NOMO-1 (cell line): ENCODE measurements at regions not wholly inside any gene's neighbourhood (a gene's known extent, or its start where the extent isn't known, plus 50 kb on each side); places are given as distances from the start of the nearest gene placed in this dataset.

Experiments used
- DNase-seq, 2 experiments: peaks; one replicate each; lab custom pipeline; 2025; ENCODE audit not compliant: unreplicated experiment in 2 of 2; lab: John Stamatoyannopoulos, UW

GRCh38 chr9:91039125-91039834, 237.7 kb downstream of the SYK start:
- DNase-seq, result no peak

- DNase-seq, result no peak
Measured at GRCh38 chr9:91039835-91040140, 238.2 kb downstream of the SYK start.

- no peak for DNase-seq
Measured at GRCh38 chr9:91040371-91041215, 239.0 kb downstream of the SYK start.

- no peak for DNase-seq
Measured at GRCh38 chr9:91042024-91042423, 240.4 kb downstream of the SYK start.

GRCh38 chr9:91042541-91042940, 240.9 kb downstream of the SYK start:
- DNase-seq, result no peak

- no peak for DNase-seq
Measured at GRCh38 chr9:91043056-91043810, 241.6 kb downstream of the SYK start.

GRCh38 chr9:91043811-91044175, 242.2 kb downstream of the SYK start:
- DNase-seq, result no peak

GRCh38 chr9:91044354-91044753, 242.7 kb downstream of the SYK start:
- DNase-seq, result no peak

GRCh38 chr9:91045041-91045440, 243.4 kb downstream of the SYK start:
- DNase-seq, result no peak

- DNase-seq, result no peak
Measured at GRCh38 chr9:91047529-91047928, 245.9 kb downstream of the SYK start.

- no peak for DNase-seq
Measured at GRCh38 chr9:91047993-91048607, 246.5 kb downstream of the SYK start.

GRCh38 chr9:91048749-91049148, 247.1 kb downstream of the SYK start:
- DNase-seq, result no peak

- DNase-seq, result no peak
Measured at GRCh38 chr9:91053824-91054223, 252.2 kb downstream of the SYK start.

GRCh38 chr9:91055845-91056244, 254.2 kb downstream of the SYK start:
- DNase-seq, result no peak

- peak in 1 of 2 experiments; percentile 7 for DNase-seq
Measured at GRCh38 chr9:91056486-91056885, 254.9 kb downstream of the SYK start.

GRCh38 chr9:91056917-91057316, 255.3 kb downstream of the SYK start:
- no peak for DNase-seq

GRCh38 chr9:91059713-91060112, 258.1 kb downstream of the SYK start:
- DNase-seq, result no peak

GRCh38 chr9:91060520-91061343, 259.1 kb downstream of the SYK start:
- no peak for DNase-seq

- peak; percentile 12 to 14 for DNase-seq
Measured at GRCh38 chr9:91061506-91061905, 259.9 kb downstream of the SYK start.

GRCh38 chr9:91062281-91062680, 260.7 kb downstream of the SYK start:
- no peak for DNase-seq
